Activated gamma-delta T cell treated with Interleukin-2 at 50 U/mL for 16 hours (primary cell): ENCODE measurements at regions not wholly inside any gene's neighbourhood (a gene's known extent, or its start where the extent isn't known, plus 50 kb on each side); places are given as distances from the start of the nearest gene placed in this dataset.
"Not testable (repeated sequence)": the region's sequence is repeated elsewhere in the genome, so short reads cannot be mapped to it uniquely, and the experiment has no call there.

Experiments used
- DNase-seq: peaks from one replicate; pipeline ENCODE4 v3.0.0-alpha.2; 2020

- no peak for DNase-seq
Measured at GRCh38 chr6:56739836-56740815, 97.4 kb upstream of the DST start.

- no peak for DNase-seq
Measured at GRCh38 chr6:56736804-56737203, 94.1 kb upstream of the DST start.

GRCh38 chr6:56734335-56734734 lies 91.6 kb upstream of the DST start:
- no peak for DNase-seq

GRCh38 chr6:56733211-56733697 lies 90.6 kb upstream of the DST start:
- DNase-seq = no peak

GRCh38 chr6:56732517-56732916 lies 89.8 kb upstream of the DST start:
- no peak for DNase-seq

GRCh38 chr6:56730663-56731529 lies 88.2 kb upstream of the DST start:
- no peak for DNase-seq

- DNase-seq = no peak
Measured at GRCh38 chr6:56729719-56730118, 87.0 kb upstream of the DST start.

DNA sequence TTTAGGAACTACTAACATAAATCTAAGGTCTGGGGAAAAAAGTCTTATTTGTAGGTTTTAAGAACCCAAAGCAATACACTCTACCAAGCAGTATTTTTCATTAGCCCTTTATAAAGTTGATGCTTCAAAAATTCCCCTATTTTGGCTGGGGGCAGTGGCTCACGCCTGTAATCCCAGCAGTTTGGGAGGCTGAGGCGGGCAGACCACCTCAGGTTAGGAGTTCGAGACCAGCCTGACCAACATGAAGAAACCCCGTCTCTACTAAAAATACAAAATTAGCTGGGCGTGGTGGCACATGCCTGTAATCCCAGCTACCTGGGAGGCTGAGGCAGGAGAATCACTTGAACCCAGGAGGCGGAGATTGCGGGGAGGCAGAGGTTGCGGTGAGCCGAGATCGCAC lies 86.5 kb upstream of the DST start:
- not testable (repeated sequence) for DNase-seq

- no peak for DNase-seq
Measured at GRCh38 chr6:56727097-56727850, 84.6 kb upstream of the DST start.

DNA sequence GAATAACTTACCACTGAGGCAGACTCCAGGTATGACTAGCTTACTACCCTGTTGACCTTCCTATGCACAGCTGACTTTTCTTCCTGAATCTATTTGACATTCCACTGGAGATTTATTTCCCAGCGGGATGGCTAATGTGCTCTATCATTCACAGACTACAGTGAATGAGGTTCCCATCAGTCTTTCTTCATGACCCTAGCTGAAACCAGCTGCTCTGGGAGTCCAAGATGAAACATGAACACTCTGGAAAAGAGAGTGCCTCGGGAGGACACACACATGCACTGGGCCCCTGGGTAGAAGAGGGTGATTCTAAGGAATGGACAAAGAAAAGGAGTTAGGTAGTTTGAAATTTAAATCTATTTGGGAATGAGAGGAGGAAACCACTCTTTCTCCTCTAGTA lies 82.6 kb upstream of the DST start:
- no peak for DNase-seq

DNA sequence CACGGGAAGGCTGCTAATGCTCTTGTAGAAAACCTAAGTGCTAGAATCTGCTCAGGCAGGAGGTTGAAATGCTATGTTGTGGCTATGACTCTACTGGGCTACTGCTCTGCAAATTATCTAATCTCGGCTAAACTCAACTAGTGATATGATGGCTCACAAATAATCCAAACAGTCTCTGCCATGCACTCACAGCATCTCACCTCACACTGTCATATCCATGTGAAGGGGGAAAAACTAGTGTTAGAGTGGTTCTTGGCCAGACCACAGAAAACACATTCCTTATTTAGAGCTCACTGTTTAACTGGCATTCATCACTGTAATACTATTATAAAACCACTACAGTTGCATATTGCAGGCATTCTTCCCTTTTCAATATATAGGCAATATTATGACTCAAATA lies 81.8 kb upstream of the DST start:
- no peak for DNase-seq

GRCh38 chr6:56720882-56721281 lies 78.2 kb upstream of the DST start:
- DNase-seq = no peak

GRCh38 chr6:56720202-56720601 lies 77.5 kb upstream of the DST start:
- not testable (repeated sequence) for DNase-seq

DNA sequence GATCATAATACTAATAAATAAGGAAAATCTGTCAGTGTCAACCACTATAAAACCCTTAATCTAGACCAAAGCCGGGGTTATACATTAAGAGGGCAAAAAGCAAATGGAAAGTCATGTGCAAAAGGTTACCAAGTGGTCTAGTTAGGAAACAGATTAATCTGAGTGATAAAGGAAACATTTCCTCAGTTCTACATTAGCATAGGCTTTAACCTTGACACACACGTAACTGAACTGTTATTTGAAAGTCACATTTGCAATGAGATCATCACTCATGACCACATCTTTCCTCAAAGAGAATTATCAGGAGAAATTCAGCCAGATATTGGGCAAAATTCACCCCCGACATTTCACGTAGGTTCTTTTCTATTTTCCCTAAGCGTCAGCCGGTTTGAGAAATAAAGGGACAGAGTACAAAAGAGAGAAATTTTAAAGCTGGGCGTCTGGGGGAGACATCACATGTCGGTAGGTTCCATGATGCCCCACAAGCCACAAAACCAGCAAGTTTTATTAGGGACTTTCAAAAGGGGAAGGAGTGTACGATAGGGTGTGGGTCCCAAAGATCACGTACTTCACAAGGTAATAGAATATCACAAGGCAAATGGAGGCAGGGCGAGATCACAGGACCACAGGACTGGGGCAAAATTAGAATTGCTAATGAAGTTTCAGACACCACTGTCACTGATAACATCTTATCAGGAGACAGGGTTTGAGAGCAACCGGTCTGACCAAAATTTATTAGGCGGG lies 76.8 kb upstream of the DST start:
- not testable (repeated sequence) for DNase-seq

DNA sequence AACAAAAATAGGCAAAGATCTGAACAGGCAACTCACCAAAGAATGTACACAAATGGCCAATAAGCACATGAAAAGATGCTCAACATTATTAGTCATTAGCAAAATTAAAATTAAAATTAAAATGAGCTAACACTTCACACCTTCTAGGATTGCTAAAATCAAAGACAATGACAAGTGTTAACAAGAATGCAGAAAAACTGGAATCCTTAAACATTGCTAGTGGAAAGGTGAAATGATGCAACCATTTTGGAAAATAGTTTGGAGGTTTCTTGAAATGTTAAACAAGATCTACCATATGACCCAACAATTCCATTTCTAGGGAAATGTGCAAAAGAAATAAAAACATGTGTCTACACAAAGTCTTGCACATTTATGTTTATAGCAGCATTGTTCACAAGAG lies 75.5 kb upstream of the DST start:
- DNase-seq = no peak

DNA sequence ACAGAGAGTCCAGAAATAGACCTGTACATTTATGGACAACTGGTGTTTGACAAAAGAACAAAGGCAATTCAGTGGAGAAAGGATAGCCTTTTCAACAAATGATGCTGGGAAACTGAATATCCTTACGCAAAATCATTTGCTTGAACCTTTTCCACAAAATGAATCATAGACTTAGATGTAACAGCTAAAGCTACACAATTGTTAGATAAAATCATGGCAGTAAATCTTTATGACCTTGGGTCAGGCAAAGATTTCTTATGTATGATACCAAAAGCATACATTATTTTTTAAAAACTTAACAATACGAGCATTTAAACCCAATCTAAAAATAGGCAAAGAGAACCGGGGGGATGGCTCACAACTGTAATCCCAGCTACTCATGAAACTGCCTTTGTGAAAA lies 73.5 kb upstream of the DST start:
- no peak for DNase-seq

GRCh38 chr6:56715741-56716140 lies 73.1 kb upstream of the DST start:
- DNase-seq = no peak

GRCh38 chr6:56714982-56715456 lies 72.3 kb upstream of the DST start:
- no peak for DNase-seq

DNA sequence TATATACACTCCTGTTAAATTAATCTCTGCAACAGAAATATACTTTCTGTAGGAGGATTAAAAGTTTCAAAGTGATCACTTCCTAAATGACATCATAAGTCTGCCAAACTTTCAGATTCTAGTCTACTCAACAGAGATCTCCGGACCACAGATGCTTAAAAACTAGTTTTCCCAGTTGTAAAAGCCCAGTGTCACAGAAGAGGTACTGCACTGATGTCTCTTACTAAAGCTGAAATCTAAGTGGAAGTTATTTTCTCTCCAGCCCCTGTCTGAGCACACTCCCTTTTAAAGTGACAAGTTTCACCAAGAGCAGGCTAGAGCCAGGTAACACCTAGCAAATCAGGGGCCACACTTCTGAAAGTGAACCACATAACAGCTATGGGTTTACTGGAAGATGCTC lies 71.6 kb upstream of the DST start:
- no peak for DNase-seq

DNA sequence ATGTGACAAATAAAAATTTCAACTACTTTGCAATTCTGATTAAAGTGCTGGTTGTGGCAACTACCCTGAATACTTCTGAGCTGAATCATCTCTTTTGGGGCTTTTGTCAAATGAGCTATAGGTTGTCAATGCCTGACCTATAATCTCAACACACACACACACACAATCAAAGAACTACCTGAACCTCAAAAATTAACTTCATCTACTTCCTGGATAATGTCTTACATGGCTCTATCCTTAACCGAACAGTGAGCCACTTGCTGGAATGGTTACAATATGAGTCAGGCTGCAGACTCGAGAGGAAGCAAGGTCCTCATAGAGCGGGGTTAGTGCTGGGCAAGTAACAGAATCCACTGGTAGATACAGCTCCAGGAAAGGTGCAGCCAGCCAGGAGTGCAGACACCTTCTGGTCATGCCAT lies 70.6 kb upstream of the DST start:
- DNase-seq = no peak

DNA sequence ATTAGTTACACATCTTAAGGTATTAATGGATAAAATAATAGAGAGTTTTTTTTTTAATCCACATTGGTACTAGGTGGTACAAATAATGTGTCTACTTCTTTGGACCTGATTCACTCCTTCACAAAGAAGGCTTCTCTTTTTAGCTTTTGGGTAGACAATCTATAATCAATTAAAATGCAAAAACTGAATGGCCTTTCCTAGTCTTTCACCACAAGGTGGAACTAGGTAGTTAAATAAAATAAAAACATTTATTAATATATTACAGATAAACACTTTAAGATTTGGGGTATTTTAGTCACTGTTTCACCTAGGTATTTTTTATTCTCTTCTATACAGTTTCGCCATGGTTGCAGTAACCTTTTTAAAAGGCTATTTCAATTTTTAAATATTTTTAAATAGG lies 68.3 kb upstream of the DST start:
- no peak for DNase-seq

DNA sequence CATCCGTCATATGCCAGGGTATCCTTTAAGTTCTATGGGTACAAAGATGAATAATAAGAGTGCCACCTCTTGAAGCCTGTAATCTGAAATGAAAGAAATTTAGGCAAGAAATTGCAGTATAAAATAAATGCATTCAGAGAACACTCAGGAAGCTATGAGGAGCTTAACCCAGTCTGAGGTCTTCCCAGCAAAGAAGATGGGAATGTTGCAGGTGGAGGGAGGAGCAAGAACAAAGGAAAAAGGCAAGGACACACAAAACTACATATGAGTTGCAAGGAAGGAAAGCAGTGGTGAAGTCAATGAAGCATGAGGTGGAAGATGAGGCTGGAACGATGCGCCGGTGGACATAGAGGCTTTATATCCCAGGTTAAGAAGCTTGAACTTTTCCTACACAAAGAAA lies 67.0 kb upstream of the DST start:
- no peak for DNase-seq
